ENCODE measurements at regions not wholly inside any gene's neighbourhood (a gene's known extent, or its start where the extent isn't known, plus 50 kb on each side); places are given as distances from the start of the nearest gene placed in this dataset.

GRCh38 chr14:45664668-45665356, 411.8 kb upstream of the MIS18BP1 start:
- TF ChIP-seq EZH2 (optimal IDR thresholded peaks at IDR 0.05; ENCODE audit: low read depth, low read length) (no peak), EZH2phosphoT487 (IDR thresholded peaks at IDR 0.05; ENCODE audit: low read length) (no peak)
- TF ChIP-seq, protein P1, sequence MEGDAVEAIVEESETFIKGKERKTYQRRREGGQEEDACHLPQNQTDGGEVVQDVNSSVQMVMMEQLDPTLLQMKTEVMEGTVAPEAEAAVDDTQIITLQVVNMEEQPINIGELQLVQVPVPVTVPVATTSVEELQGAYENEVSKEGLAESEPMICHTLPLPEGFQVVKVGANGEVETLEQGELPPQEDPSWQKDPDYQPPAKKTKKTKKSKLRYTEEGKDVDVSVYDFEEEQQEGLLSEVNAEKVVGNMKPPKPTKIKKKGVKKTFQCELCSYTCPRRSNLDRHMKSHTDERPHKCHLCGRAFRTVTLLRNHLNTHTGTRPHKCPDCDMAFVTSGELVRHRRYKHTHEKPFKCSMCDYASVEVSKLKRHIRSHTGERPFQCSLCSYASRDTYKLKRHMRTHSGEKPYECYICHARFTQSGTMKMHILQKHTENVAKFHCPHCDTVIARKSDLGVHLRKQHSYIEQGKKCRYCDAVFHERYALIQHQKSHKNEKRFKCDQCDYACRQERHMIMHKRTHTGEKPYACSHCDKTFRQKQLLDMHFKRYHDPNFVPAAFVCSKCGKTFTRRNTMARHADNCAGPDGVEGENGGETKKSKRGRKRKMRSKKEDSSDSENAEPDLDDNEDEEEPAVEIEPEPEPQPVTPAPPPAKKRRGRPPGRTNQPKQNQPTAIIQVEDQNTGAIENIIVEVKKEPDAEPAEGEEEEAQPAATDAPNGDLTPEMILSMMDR (IDR thresholded peaks at IDR 0.05; ENCODE audit: low read length), result no peak

Measured in MM.1S (cell line).